ENCODE measurements at regions not wholly inside any gene's neighbourhood (a gene's known extent, or its start where the extent isn't known, plus 50 kb on each side); places are given as distances from the start of the nearest gene placed in this dataset.

DNA sequence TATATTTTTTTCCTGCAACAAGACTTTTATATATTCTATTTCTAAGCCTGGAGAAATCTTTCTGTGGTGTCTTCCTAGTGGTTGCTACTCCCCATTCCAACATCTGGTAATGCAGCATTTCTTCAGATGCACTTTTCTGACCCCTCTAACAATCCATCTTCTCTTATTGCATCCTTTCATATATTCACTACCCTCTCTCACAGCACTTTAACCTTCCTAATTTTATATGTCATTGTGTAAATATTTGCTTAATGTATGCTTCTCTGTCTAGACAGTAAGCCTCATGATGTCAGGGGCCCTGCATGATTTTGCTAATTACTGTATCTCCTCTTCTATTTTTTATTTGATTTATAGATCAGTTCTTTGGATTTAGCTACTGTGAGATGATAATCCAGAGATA, 701.6 kb downstream of the KCNA4 start:
- H3K9me3 ChIP-seq = no peaks in the 10 kb centered on the region

DNA sequence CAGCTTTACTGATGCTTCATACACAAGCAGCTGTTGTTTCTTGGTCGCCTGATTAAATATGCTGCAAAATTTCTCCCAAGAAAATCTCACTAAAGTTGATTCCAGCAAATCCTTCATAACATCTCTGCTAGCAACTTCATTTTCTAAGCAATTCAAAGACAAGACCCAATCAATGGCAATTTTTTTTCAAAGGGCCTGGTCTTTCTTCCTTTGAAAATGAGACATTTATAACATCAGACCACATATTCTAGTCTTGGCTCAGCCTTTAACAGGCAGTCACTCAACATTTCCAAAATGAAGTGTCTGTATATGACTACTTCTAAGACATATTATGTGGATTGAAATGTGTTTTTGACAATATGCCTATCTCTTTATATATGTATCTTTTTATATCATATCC, 702.6 kb downstream of the KCNA4 start:
- H3K27ac ChIP-seq = no peak overlapping the region
- H3K4me1 ChIP-seq = no peaks in the 10 kb centered on the region
- intact Hi-C loops (cut with DNase I) = no loop called here
- TF ChIP-seq POLR2A (IDR thresholded peaks at IDR 0.05) = no peak
- TF ChIP-seq, protein P1, sequence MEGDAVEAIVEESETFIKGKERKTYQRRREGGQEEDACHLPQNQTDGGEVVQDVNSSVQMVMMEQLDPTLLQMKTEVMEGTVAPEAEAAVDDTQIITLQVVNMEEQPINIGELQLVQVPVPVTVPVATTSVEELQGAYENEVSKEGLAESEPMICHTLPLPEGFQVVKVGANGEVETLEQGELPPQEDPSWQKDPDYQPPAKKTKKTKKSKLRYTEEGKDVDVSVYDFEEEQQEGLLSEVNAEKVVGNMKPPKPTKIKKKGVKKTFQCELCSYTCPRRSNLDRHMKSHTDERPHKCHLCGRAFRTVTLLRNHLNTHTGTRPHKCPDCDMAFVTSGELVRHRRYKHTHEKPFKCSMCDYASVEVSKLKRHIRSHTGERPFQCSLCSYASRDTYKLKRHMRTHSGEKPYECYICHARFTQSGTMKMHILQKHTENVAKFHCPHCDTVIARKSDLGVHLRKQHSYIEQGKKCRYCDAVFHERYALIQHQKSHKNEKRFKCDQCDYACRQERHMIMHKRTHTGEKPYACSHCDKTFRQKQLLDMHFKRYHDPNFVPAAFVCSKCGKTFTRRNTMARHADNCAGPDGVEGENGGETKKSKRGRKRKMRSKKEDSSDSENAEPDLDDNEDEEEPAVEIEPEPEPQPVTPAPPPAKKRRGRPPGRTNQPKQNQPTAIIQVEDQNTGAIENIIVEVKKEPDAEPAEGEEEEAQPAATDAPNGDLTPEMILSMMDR (IDR thresholded peaks at IDR 0.05) = no peak
- no peaks in the 10 kb centered on the region for H3K36me3 ChIP-seq
- WGBS, 2 donors = 85 to 92% methylated on average over 1 of the region's 1 CpG
- no peaks in the 10 kb centered on the region for H3K9me3 ChIP-seq
- no peaks in the 10 kb centered on the region for H3K27me3 ChIP-seq
- no peak for DNase-seq
- no peak overlapping the region for H3K4me3 ChIP-seq (replicated peaks in 1 of 3)

More for the DNA sequence above, 701.6 kb downstream of the KCNA4 start:
- Histone ChIP-seq H3K27me3 (no peaks in the 10 kb centered on the region), H3K27ac (no peak overlapping the region), H3K36me3 (no peaks in the 10 kb centered on the region), H3K4me1 (no peaks in the 10 kb centered on the region), H3K4me3 (replicated peaks in 1 of 3) (no peak overlapping the region)
- intact Hi-C loops (cut with DNase I) = no loop called here
- DNase-seq = no peak
- TF ChIP-seq, protein P1 (IDR thresholded peaks at IDR 0.05) = no peak
- TF ChIP-seq POLR2A (IDR thresholded peaks at IDR 0.05) = no peak

DNA sequence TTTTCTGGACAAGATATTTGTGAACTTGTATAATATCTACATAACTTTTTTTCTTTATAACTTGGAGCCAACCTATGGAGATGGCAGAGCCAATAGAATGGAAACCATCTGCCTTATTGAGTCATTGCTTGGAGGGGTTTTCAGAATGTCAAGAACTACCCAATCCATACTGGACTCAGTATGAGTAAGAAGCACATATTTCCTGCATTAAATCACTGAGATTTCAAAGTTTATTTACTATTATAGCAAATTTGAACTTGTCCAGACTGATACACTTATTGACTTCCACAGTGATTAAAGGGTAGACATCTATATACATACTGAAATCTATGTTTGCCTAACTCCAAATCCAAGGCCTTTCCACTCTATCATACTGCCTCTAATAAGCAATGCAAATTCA, 704.0 kb downstream of the KCNA4 start:
- no peaks in the 10 kb centered on the region for H3K4me1 ChIP-seq
- no peaks in the 10 kb centered on the region for H3K27me3 ChIP-seq
- intact Hi-C loops (cut with DNase I) = no loop called here
- no peaks in the 10 kb centered on the region for H3K9me3 ChIP-seq
- DNase-seq = no peak
- H3K4me3 ChIP-seq (replicated peaks in 1 of 3) = no peak overlapping the region
- H3K36me3 ChIP-seq = no peaks in the 10 kb centered on the region
- no peak overlapping the region for H3K27ac ChIP-seq
- TF ChIP-seq, protein P1 (IDR thresholded peaks at IDR 0.05) = no peak
- TF ChIP-seq POLR2A (IDR thresholded peaks at IDR 0.05) = no peak

DNA sequence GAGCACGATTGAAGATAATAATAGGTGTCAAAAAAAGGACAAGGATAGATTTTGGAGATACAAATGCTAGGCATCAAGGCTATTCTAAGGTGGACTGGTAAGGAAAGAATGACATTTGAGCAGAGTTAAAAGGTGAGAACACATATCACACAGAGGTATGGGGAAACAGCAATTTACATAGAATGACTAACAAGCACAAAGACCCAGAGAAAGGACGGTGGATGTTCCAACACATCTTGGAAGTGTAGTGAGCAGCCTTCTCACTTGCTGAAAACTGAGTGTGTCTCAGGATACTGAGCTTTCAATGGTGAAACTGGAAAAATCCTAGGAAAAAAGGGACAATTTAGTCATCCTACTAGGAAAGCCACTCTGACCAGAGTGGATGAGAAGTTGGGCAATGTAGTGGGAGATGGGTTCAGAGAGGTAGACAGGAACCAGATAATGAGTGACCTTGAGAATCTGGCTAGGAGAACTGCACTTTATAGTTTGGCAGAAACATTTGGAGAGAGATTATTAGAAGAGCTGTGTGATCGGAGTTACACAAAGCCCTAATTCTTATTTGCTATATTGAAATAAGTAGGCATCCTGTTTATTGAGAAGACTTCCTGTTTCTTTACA, 706.0 kb downstream of the KCNA4 start:
- TF ChIP-seq, protein P1 (IDR thresholded peaks at IDR 0.05) = no peak
- TF ChIP-seq POLR2A (IDR thresholded peaks at IDR 0.05) = no peak
- H3K27ac ChIP-seq = no peak overlapping the region
- DNase-seq = no peak

DNA sequence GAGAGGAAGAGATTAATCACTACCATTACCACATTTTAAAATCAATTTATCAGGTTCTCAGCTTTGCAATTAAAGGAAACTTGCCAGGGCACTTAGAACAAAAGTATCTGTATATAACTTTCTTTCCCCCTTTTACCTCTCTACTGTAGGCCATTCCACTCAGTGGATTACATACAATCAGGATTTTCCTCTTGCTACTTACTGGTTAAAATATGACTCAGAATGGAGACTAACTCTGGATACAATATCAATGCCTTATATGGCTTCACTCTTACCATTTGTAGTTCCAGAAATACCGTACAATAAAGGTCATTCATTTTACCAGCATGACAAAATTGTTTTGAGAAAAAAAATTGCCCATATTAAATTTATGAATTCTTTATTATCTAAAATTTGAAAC, 706.8 kb downstream of the KCNA4 start:
- TF ChIP-seq, protein P1 (IDR thresholded peaks at IDR 0.05) = no peak
- no peak for TF ChIP-seq POLR2A (IDR thresholded peaks at IDR 0.05)
- H3K27me3 ChIP-seq = no peaks in the 10 kb centered on the region

More for the DNA sequence above, 706.0 kb downstream of the KCNA4 start:
- 67 to 72% methylated on average over 3 of the region's 3 CpGs for WGBS, 2 donors
- Histone ChIP-seq H3K4me1 (no peaks in the 10 kb centered on the region), H3K4me3 (replicated peaks in 1 of 3) (no peak overlapping the region), H3K27me3 (no peaks in the 10 kb centered on the region), H3K36me3 (no peaks in the 10 kb centered on the region), H3K9me3 (no peaks in the 10 kb centered on the region)
- intact Hi-C loops (cut with DNase I) = no loop called here

More for the DNA sequence above, 706.8 kb downstream of the KCNA4 start:
- H3K4me3 ChIP-seq (replicated peaks in 1 of 3) = no peak overlapping the region
- no peaks in the 10 kb centered on the region for H3K36me3 ChIP-seq
- no peaks in the 10 kb centered on the region for H3K4me1 ChIP-seq
- no peaks in the 10 kb centered on the region for H3K9me3 ChIP-seq
- 66 to 82% methylated on average over 1 of the region's 1 CpG for WGBS, 2 donors
- H3K27ac ChIP-seq = no peak overlapping the region
- intact Hi-C loops (cut with DNase I) = no loop called here
- no peak for DNase-seq

All from thyroid gland (tissue), 4 donors.